HEK293 (cell line): ENCODE measurements at regions not wholly inside any gene's neighbourhood (a gene's known extent, or its start where the extent isn't known, plus 50 kb on each side); places are given as distances from the start of the nearest gene placed in this dataset.

Experiments
- BCL11A ChIP-seq: fragments of 450-650 bp; formaldehyde crosslinking; IDR thresholded peaks from 2 replicates; pipeline ENCODE4 v1.5.1; 2016; ENCODE audit warnings: low read depth, missing biosample characterization, missing genetic modification characterization
- CTCF ChIP-seq: fragments of 450-650 bp; formaldehyde crosslinking; IDR thresholded peaks from 2 replicates; pipeline ENCODE4 v1.5.1; 2016; ENCODE audit warnings: missing biosample characterization, missing genetic modification characterization
- KLF1 ChIP-seq: fragments of 450-650 bp; formaldehyde crosslinking; IDR thresholded peaks from 2 replicates; pipeline ENCODE4 v1.5.1; 2016; ENCODE audit warnings: missing biosample characterization, missing genetic modification characterization
- OVOL3 ChIP-seq: fragments of 450-650 bp; formaldehyde crosslinking; IDR thresholded peaks from 2 replicates; pipeline ENCODE4 v1.5.1; 2016; ENCODE audit warnings: missing biosample characterization, missing genetic modification characterization
- ZEB2 ChIP-seq: fragments of 450-650 bp; formaldehyde crosslinking; IDR thresholded peaks from 2 replicates; pipeline ENCODE4 v1.5.1; 2016; ENCODE audit warnings: missing biosample characterization, missing genetic modification characterization
- ZNF202 ChIP-seq: fragments of 450-650 bp; formaldehyde crosslinking; IDR thresholded peaks from 2 replicates; pipeline ENCODE4 v1.5.1; 2016; ENCODE audit warnings: missing biosample characterization, missing genetic modification characterization, borderline replicate concordance
- ZNF423 ChIP-seq: fragments of 450-650 bp; formaldehyde crosslinking; IDR thresholded peaks from 2 replicates; pipeline ENCODE4 v1.5.1; 2016; ENCODE audit warnings: missing biosample characterization, missing genetic modification characterization
- ZNF561 ChIP-seq: fragments of 450-650 bp; IDR thresholded peaks from 2 replicates; pipeline ENCODE4 v1.5.1; 2018; ENCODE audit warnings: missing biosample characterization, missing genetic modification characterization, borderline replicate concordance
- ZNF670 ChIP-seq: fragments of 450-650 bp; formaldehyde crosslinking; IDR thresholded peaks from 2 replicates; pipeline ENCODE4 v1.5.1; 2016; ENCODE audit warnings: missing biosample characterization, missing genetic modification characterization, low read depth
- ZNF776 ChIP-seq: fragments of 450-650 bp; formaldehyde crosslinking; IDR thresholded peaks from 2 replicates; pipeline ENCODE4 v1.5.0; 2017; ENCODE audit warnings: missing biosample characterization, missing genetic modification characterization, borderline replicate concordance
- TF ChIP-seq, protein P1 (sequence below): fragments of 450-650 bp; formaldehyde crosslinking; IDR thresholded peaks from 2 replicates; pipeline ENCODE4 v1.5.1; 2016; ENCODE audit warnings: missing biosample characterization, missing genetic modification characterization

- TF ChIP-seq ZNF561 (tag by site-specific recombination) (no peak), CTCF (tag by site-specific recombination) (no peak), ZNF776 (tag by site-specific recombination) (no peak), ZEB2 (no peak), BCL11A (tag by site-specific recombination) (no peak), OVOL3 (tag by site-specific recombination) (no peak), ZNF670 (tag by site-specific recombination) (no peak), KLF1 (tag by site-specific recombination) (no peak), ZNF423 (tag by site-specific recombination) (no peak), ZNF202 (no peak)
- TF ChIP-seq, protein P1, sequence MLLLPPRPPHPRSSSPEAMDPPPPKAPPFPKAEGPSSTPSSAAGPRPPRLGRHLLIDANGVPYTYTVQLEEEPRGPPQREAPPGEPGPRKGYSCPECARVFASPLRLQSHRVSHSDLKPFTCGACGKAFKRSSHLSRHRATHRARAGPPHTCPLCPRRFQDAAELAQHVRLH, result no peak
Measured at GRCh38 chr16:86292942-86293341, 217.4 kb upstream of the FOXF1 start.
